ENCODE measurements at regions not wholly inside any gene's neighbourhood (a gene's known extent, or its start where the extent isn't known, plus 50 kb on each side); places are given as distances from the start of the nearest gene placed in this dataset.

GRCh38 chr6:4554645-4555044 lies 221.6 kb upstream of the CDYL start:
- no TSS peak for BruUV-seq (replicated peaks)
- dilution Hi-C loops (cut with MboI; ENCODE audit: extremely low pct_ligation_motif_present, low sequenced_read_pairs) (no loop called here), intact Hi-C loops (cut with micrococcal nuclease) (no loop called here)
- Histone ChIP-seq H3K9ac (replicated peaks; ENCODE audit: extremely low read depth, insufficient read depth, low read length) (no peak overlapping the region), H2AFZ (ENCODE audit: low read depth, low read length) (no peak overlapping the region), H3K27ac (ENCODE audit: insufficient read depth, low read depth, low read length) (no peak overlapping the region), H3K4me1 (ENCODE audit: control insufficient read depth, extremely low read depth, insufficient read depth, low read length) (no peaks in the 10 kb centered on the region), H3K4me2 (ENCODE audit: insufficient read depth, low read length) (no peak overlapping the region), H3K27me3 (ENCODE audit: control insufficient read depth in 2 of 2, insufficient read depth in 2 of 2, low read length in 2 of 2) (peaks cover 2 to 4% of the 10 kb centered on the region in 2 experiments), H3K36me3 (ENCODE audit: control insufficient read depth in 2 of 2, extremely low read depth in 1 of 2, insufficient read depth in 2 of 2, low read length in 2 of 2) (no peaks in the 10 kb centered on the region), H3K4me3 (replicated peaks in 1 of 3; ENCODE audit: insufficient read depth in 1 of 3, low read depth in 1 of 3, low read length in 3 of 3) (no peak overlapping the region), H4K20me1 (replicated peaks; ENCODE audit: control insufficient read depth, extremely low read depth, insufficient read depth, low read length) (no peaks in the 10 kb centered on the region), H3K9me3 (replicated peaks; ENCODE audit: control insufficient read depth, insufficient read depth, low read length) (no peaks in the 10 kb centered on the region), H3K9me1 (replicated peaks; ENCODE audit: control insufficient read depth, extremely low read depth, insufficient read depth, low read length) (no peaks in the 10 kb centered on the region), H3K79me2 (ENCODE audit: control insufficient read depth, insufficient read depth, low read length) (no peaks in the 10 kb centered on the region)
- POLR2A ChIA-PET, result no interaction called here
- CTCF ChIA-PET, result no interaction called here
- FAIRE-seq (no peak), DNase-seq (ENCODE audit: low read depth, low spot score) (no peak)
- TF ChIP-seq POLR2A (IDR thresholded peaks at IDR 0.05; ENCODE audit: low read depth, low read length) (no peak), CTCF (IDR thresholded peaks at IDR 0.05; ENCODE audit: extremely low read depth in 1 of 2, insufficient read depth in 1 of 2, low read depth in 1 of 2, low read length in 2 of 2) (no peak), EZH2 (IDR thresholded peaks at IDR 0.05; ENCODE audit: borderline replicate concordance, low read depth, low read length, severe bottlenecking) (no peak), MAX (IDR thresholded peaks at IDR 0.05; ENCODE audit: insufficient read depth, insufficient read length) (no peak), GATA2 (IDR thresholded peaks at IDR 0.05; ENCODE audit: insufficient read depth, insufficient read length, low read depth, low read length) (no peak), MYC (IDR thresholded peaks at IDR 0.05; ENCODE audit: low read depth, low read length) (no peak), POLR2AphosphoS5 (IDR thresholded peaks at IDR 0.05; ENCODE audit: insufficient read depth, low read depth, low read length) (no peak), JUN (IDR thresholded peaks at IDR 0.05; ENCODE audit: borderline replicate concordance, insufficient read depth, insufficient read length, low read depth) (no peak), FOS (IDR thresholded peaks at IDR 0.05; ENCODE audit: borderline replicate concordance, insufficient read depth, low read length) (no peak)
